IMR-90 (cell line): ENCODE measurements at regions not wholly inside any gene's neighbourhood (a gene's known extent, or its start where the extent isn't known, plus 50 kb on each side); places are given as distances from the start of the nearest gene placed in this dataset.

ENCODE experiments used
- CHD1 ChIP-seq: IDR thresholded peaks from 2 replicates; pipeline ENCODE4 v1.6.1; 2012; ENCODE audit warnings: low read depth, low read length, improper control_type of control experiment
- MXI1 ChIP-seq: IDR thresholded peaks from 2 replicates; pipeline ENCODE4 v1.6.1; 2012; ENCODE audit warnings: low read depth, mild to moderate bottlenecking, low read length, moderate library complexity, borderline replicate concordance
- POLR2A ChIP-seq: IDR thresholded peaks from 2 replicates; pipeline ENCODE4 v1.6.1; 2012; ENCODE audit warnings: mild to moderate bottlenecking, low read depth, low read length
- RAD21 ChIP-seq: IDR thresholded peaks from 2 replicates; pipeline ENCODE4 v1.6.1; 2012; ENCODE audit warnings: low read length, improper control_type of control experiment
- RCOR1 ChIP-seq: IDR thresholded peaks from 2 replicates; pipeline ENCODE4 v1.6.1; 2012; ENCODE audit warnings: mild to moderate bottlenecking, low read length, improper control_type of control experiment; ENCODE audit not compliant: insufficient replicate concordance
- SMC3 ChIP-seq: fragments of 150-350 bp; IDR thresholded peaks from 2 replicates; pipeline ENCODE4 v1.6.1; 2016; ENCODE audit warnings: low read depth, mild to moderate bottlenecking, antibody characterized with exemption, low read length, moderate library complexity
- TF ChIP-seq, protein P1 (sequence below): conservative IDR thresholded peaks from 2 replicates; pipeline ENCODE4 v1.5.1; 2012; ENCODE audit warnings: mild to moderate bottlenecking, low read depth, low read length, improper control_type of control experiment
- TF ChIP-seq, protein P2 (sequence below): fragments of 150-350 bp; IDR thresholded peaks from 2 replicates; pipeline ENCODE4 v1.6.1; 2017; ENCODE audit warnings: mild to moderate bottlenecking, antibody characterized with exemption, low read length, low read depth

DNA sequence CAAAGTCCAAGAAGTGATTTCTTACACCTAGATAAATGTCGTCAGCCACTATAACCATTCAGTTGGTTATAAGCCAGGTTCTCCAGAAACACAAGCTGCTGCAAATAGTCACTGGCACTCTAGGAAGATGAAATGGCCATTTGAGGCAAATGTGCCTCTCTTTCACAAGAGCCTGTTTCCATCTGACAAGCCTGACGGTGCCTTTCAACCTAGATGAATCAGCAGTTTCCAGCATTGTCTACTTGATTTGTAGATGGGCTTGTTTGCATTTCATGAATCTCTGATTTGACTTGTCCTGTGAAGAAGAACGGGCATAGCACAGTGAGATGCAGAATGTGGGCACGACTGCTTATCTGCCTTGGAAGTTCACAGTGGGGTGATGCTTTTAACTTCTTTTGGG, 327.2 kb downstream of the LMO7 start:
- TF ChIP-seq, protein P1, sequence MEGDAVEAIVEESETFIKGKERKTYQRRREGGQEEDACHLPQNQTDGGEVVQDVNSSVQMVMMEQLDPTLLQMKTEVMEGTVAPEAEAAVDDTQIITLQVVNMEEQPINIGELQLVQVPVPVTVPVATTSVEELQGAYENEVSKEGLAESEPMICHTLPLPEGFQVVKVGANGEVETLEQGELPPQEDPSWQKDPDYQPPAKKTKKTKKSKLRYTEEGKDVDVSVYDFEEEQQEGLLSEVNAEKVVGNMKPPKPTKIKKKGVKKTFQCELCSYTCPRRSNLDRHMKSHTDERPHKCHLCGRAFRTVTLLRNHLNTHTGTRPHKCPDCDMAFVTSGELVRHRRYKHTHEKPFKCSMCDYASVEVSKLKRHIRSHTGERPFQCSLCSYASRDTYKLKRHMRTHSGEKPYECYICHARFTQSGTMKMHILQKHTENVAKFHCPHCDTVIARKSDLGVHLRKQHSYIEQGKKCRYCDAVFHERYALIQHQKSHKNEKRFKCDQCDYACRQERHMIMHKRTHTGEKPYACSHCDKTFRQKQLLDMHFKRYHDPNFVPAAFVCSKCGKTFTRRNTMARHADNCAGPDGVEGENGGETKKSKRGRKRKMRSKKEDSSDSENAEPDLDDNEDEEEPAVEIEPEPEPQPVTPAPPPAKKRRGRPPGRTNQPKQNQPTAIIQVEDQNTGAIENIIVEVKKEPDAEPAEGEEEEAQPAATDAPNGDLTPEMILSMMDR: no peak
- TF ChIP-seq MXI1 (no peak), POLR2A (no peak), RAD21 (no peak), SMC3 (no peak), RCOR1 (no peak), CHD1 (no peak)
- TF ChIP-seq, protein P2, sequence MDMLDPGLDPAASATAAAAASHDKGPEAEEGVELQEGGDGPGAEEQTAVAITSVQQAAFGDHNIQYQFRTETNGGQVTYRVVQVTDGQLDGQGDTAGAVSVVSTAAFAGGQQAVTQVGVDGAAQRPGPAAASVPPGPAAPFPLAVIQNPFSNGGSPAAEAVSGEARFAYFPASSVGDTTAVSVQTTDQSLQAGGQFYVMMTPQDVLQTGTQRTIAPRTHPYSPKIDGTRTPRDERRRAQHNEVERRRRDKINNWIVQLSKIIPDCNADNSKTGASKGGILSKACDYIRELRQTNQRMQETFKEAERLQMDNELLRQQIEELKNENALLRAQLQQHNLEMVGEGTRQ: no peak
